ENCODE measurements at regions not wholly inside any gene's neighbourhood (a gene's known extent, or its start where the extent isn't known, plus 50 kb on each side); places are given as distances from the start of the nearest gene placed in this dataset.

GRCh38 chr3:20870106-20870899, 684.3 kb upstream of the SGO1 start:
- no peak for TF ChIP-seq POLR2A (IDR thresholded peaks at IDR 0.05)
- TF ChIP-seq, protein P1, sequence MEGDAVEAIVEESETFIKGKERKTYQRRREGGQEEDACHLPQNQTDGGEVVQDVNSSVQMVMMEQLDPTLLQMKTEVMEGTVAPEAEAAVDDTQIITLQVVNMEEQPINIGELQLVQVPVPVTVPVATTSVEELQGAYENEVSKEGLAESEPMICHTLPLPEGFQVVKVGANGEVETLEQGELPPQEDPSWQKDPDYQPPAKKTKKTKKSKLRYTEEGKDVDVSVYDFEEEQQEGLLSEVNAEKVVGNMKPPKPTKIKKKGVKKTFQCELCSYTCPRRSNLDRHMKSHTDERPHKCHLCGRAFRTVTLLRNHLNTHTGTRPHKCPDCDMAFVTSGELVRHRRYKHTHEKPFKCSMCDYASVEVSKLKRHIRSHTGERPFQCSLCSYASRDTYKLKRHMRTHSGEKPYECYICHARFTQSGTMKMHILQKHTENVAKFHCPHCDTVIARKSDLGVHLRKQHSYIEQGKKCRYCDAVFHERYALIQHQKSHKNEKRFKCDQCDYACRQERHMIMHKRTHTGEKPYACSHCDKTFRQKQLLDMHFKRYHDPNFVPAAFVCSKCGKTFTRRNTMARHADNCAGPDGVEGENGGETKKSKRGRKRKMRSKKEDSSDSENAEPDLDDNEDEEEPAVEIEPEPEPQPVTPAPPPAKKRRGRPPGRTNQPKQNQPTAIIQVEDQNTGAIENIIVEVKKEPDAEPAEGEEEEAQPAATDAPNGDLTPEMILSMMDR (IDR thresholded peaks at IDR 0.05) = no peak
- Histone ChIP-seq H3K27me3 (no peaks in the 10 kb centered on the region), H3K4me1 (no peaks in the 10 kb centered on the region), H3K9me3 (no peaks in the 10 kb centered on the region), H3K27ac (no peak overlapping the region), H3K36me3 (no peaks in the 10 kb centered on the region), H3K4me3 (replicated peaks in 1 of 3) (no peak overlapping the region)
- WGBS, 2 donors = 81 to 85% methylated on average over 4 of the region's 4 CpGs
- no peak for DNase-seq
- intact Hi-C loops (cut with DNase I) = no loop called here

- Histone ChIP-seq H3K4me1 (no peaks in the 10 kb centered on the region), H3K9me3 (no peaks in the 10 kb centered on the region), H3K27me3 (no peaks in the 10 kb centered on the region), H3K4me3 (replicated peaks in 1 of 3) (no peak overlapping the region), H3K36me3 (no peaks in the 10 kb centered on the region), H3K27ac (no peak overlapping the region)
- TF ChIP-seq, protein P1 (IDR thresholded peaks at IDR 0.05) = no peak
- TF ChIP-seq POLR2A (IDR thresholded peaks at IDR 0.05) = no peak
- intact Hi-C loops (cut with DNase I) = no loop called here
- DNase-seq = no peak
These were observed 679.8 kb upstream of the SGO1 start for GRCh38 chr3:20865803-20866202.

- Histone ChIP-seq H3K9me3 (no peaks in the 10 kb centered on the region), H3K27me3 (no peaks in the 10 kb centered on the region), H3K4me1 (no peaks in the 10 kb centered on the region), H3K27ac (no peak overlapping the region), H3K4me3 (replicated peaks in 1 of 3) (no peak overlapping the region), H3K36me3 (no peaks in the 10 kb centered on the region)
- DNase-seq = no peak
- intact Hi-C loops (cut with DNase I) = no loop called here
- 76 to 81% methylated on average over 4 of the region's 4 CpGs for WGBS, 2 donors
- TF ChIP-seq POLR2A (IDR thresholded peaks at IDR 0.05) = no peak
- TF ChIP-seq, protein P1 (IDR thresholded peaks at IDR 0.05) = no peak
These were observed 675.4 kb upstream of the SGO1 start for GRCh38 chr3:20861454-20861853.

- WGBS, 2 donors = 83 to 89% methylated on average over 2 of the region's 2 CpGs
- DNase-seq = no peak
- Histone ChIP-seq H3K27ac (no peak overlapping the region), H3K9me3 (no peaks in the 10 kb centered on the region), H3K36me3 (no peaks in the 10 kb centered on the region), H3K4me1 (no peaks in the 10 kb centered on the region), H3K4me3 (replicated peaks in 1 of 3) (no peak overlapping the region), H3K27me3 (no peaks in the 10 kb centered on the region)
- intact Hi-C loops (cut with DNase I) = no loop called here
- no peak for TF ChIP-seq POLR2A (IDR thresholded peaks at IDR 0.05)
- TF ChIP-seq, protein P1 (IDR thresholded peaks at IDR 0.05) = no peak
These were observed 671.6 kb upstream of the SGO1 start for GRCh38 chr3:20857636-20858035.

DNA sequence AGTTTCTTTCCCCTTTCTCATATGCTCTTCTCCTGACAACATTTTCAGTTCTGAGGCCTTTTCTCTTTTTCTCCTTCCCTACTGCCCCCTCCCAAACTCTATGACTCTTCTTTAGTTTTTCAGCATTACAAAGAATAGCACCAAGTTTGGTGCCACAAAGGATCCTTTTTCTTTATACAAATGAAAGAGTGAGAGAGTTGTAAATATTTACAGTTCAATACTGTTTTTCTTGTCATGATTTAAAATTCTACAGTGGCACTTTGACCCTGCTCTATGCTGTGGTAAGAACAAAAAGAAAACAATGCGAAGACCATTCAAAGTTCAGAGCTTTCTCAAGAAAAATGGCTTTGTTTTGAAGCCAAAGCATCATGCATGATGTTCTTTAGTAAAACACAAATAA, 667.9 kb upstream of the SGO1 start:
- WGBS, 2 donors = 79 to 88% methylated on average over 1 of the region's 1 CpG
- Histone ChIP-seq H3K4me3 (replicated peaks in 1 of 3) (no peak overlapping the region), H3K27me3 (no peaks in the 10 kb centered on the region), H3K27ac (no peak overlapping the region), H3K4me1 (no peaks in the 10 kb centered on the region), H3K36me3 (no peaks in the 10 kb centered on the region), H3K9me3 (no peaks in the 10 kb centered on the region)
- DNase-seq = no peak
- intact Hi-C loops (cut with DNase I) = no loop called here
- TF ChIP-seq, protein P1 (IDR thresholded peaks at IDR 0.05) = no peak
- no peak for TF ChIP-seq POLR2A (IDR thresholded peaks at IDR 0.05)

Data from thyroid gland (tissue), 4 donors.